HEK293T (cell line): ENCODE measurements at regions not wholly inside any gene's neighbourhood (a gene's known extent, or its start where the extent isn't known, plus 50 kb on each side); places are given as distances from the start of the nearest gene placed in this dataset.

Source experiments
- CTCF ChIA-PET: fragments of 350-600 bp; formaldehyde crosslinking; extraction: SDS; loops from one replicate; lab custom pipeline; 2021; ENCODE audit warnings: antibody characterized with exemption, inconsistent platforms; lab: Yijun Ruan, JAX
- POLR2A ChIA-PET: fragments of 350-600 bp; formaldehyde crosslinking; extraction: SDS; loops from one replicate; lab custom pipeline; 2020; ENCODE audit warnings: antibody characterized with exemption, inconsistent platforms; lab: Yijun Ruan, JAX
- DNase-seq: peaks from one replicate; pipeline ENCODE4 v3.0.0; 2012; ENCODE audit warnings: mixed read lengths; ENCODE audit errors: extremely low spot score
- ARNT ChIP-seq: fragments of 450-650 bp; IDR thresholded peaks from 2 replicates; pipeline ENCODE4 v1.6.1; 2017; ENCODE audit warnings: mild to moderate bottlenecking
- BHLHE40 ChIP-seq: fragments of 450-650 bp; IDR thresholded peaks from 2 replicates; pipeline ENCODE4 v1.6.1; 2016; ENCODE audit warnings: mild to moderate bottlenecking, moderate library complexity, borderline replicate concordance
- CTBP1 ChIP-seq: fragments of 450-650 bp; IDR thresholded peaks from 2 replicates; pipeline ENCODE4 v1.6.1; 2016; ENCODE audit warnings: borderline replicate concordance
- ELF4 ChIP-seq: fragments of 450-650 bp; IDR thresholded peaks from 2 replicates; pipeline ENCODE4 v1.6.1; 2017; ENCODE audit warnings: antibody characterized with exemption
- FOXA1 ChIP-seq: fragments of 450-650 bp; IDR thresholded peaks from 2 replicates; pipeline ENCODE4 v1.6.1; 2016; ENCODE audit warnings: mild to moderate bottlenecking
- FOXK2 ChIP-seq: fragments of 450-650 bp; IDR thresholded peaks from 2 replicates; pipeline ENCODE4 v1.6.1; 2016; ENCODE audit warnings: mild to moderate bottlenecking
- FOXM1 ChIP-seq: fragments of 450-650 bp; IDR thresholded peaks from 2 replicates; pipeline ENCODE4 v1.6.1; 2017; ENCODE audit warnings: mild to moderate bottlenecking, borderline replicate concordance
- HDGF ChIP-seq: fragments of 450-650 bp; IDR thresholded peaks from 2 replicates; pipeline ENCODE4 v1.6.1; 2017; ENCODE audit warnings: antibody characterized with exemption, borderline replicate concordance
- L3MBTL2 ChIP-seq: fragments of 450-650 bp; conservative IDR thresholded peaks from 2 replicates; pipeline ENCODE4 v1.6.1; 2016; ENCODE audit warnings: mild to moderate bottlenecking
- LEF1 ChIP-seq: fragments of 450-650 bp; IDR thresholded peaks from 2 replicates; pipeline ENCODE4 v1.6.1; 2017; ENCODE audit warnings: mild to moderate bottlenecking, borderline replicate concordance
- NFRKB ChIP-seq: fragments of 450-650 bp; IDR thresholded peaks from 2 replicates; pipeline ENCODE4 v1.6.1; 2016; ENCODE audit warnings: mild to moderate bottlenecking, moderate library complexity
- SP1 ChIP-seq: fragments of 450-650 bp; IDR thresholded peaks from 2 replicates; pipeline ENCODE4 v1.6.1; 2017
- SUZ12 ChIP-seq: fragments of 450-650 bp; IDR thresholded peaks from 2 replicates; pipeline ENCODE4 v1.6.1; 2016; ENCODE audit warnings: mild to moderate bottlenecking
- TARDBP ChIP-seq: fragments of 450-650 bp; IDR thresholded peaks from 2 replicates; pipeline ENCODE4 v1.6.1; 2016
- ZNF384 ChIP-seq: fragments of 450-650 bp; IDR thresholded peaks from 2 replicates; pipeline ENCODE4 v1.6.1; 2016
- TF ChIP-seq, protein P1 (sequence below): fragments of 450-650 bp; IDR thresholded peaks from 2 replicates; pipeline ENCODE4 v1.6.1; 2016

DNA sequence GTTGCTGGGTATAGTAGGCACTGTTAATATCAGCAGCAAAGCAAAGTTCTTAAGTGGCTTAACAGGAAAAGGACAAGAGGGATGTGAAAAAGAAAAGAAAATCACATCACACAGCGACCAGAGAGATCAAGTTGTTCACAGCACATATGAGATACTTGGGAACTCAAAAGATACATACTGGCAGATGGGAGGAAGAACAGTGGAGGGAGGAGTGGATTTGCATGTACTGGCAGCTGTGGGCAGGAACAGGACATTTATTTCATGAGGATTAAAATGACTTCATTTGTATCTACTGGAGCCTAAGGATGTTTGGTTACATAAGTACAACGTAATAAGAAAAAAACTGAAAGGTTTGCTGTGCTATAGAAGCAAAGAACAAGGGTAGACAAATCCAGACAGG is 136.5 kb upstream of the IFNG-AS1 start:
- ChIA-PET CTCF (no interaction called here), POLR2A (no interaction called here)

DNA sequence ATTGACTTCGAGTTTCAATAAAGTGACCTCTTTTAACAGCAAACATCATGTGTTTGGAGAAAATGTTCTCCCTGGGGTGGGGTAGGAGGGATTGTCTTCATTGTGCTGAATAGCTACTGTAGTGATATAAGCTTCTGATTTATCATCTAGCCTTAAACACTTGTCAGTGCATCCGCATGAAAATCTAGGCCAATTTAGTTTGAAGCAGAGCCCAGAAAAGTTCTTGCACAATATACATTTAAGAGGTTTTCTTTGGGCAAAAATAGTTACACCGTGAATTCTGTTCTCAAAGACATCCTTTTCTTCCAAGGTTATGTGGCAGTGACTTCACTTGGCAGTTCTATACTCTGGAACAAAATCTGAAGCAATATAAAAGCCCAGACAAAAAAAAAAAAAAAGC is 136.0 kb upstream of the IFNG-AS1 start:
- no peak for DNase-seq
- TF ChIP-seq SP1 (no peak), TARDBP (no peak), LEF1 (no peak), NFRKB (no peak)
- TF ChIP-seq, protein P1, sequence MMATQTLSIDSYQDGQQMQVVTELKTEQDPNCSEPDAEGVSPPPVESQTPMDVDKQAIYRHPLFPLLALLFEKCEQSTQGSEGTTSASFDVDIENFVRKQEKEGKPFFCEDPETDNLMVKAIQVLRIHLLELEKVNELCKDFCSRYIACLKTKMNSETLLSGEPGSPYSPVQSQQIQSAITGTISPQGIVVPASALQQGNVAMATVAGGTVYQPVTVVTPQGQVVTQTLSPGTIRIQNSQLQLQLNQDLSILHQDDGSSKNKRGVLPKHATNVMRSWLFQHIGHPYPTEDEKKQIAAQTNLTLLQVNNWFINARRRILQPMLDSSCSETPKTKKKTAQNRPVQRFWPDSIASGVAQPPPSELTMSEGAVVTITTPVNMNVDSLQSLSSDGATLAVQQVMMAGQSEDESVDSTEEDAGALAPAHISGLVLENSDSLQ, result no peak
- ChIA-PET POLR2A (no interaction called here), CTCF (no interaction called here)

More for the DNA sequence above, 136.5 kb upstream of the IFNG-AS1 start:
- no peak for TF ChIP-seq ZNF384
- TF ChIP-seq SUZ12, result no peak
- TF ChIP-seq ELF4, result no peak
- TF ChIP-seq, protein P1, result no peak
- TF ChIP-seq NFRKB, result no peak
- no peak for TF ChIP-seq FOXK2
- TF ChIP-seq ARNT, result no peak
- TF ChIP-seq TARDBP, result no peak
- no peak for TF ChIP-seq CTBP1
- TF ChIP-seq HDGF, result no peak
- no peak for TF ChIP-seq L3MBTL2
- no peak for TF ChIP-seq SP1
- TF ChIP-seq FOXA1, result no peak
- DNase-seq, result no peak

DNA sequence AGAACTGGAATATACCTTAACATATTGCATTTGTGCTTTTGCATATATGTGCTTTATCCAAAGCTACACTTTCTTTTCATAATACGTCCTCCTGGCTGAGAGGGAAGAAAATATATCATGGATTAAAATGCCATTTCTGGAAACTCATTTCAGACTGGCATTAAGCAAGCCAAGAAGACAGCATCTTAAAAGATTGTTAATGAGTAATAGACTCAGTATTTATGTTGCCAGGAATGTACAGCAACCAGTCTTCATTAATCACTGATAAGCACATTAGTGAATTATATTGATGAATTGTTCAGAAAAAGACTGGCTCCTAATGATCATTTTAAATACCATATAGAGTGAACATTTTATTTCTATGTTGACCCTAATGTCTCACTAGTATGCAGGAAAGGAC is 134.9 kb upstream of the IFNG-AS1 start:
- POLR2A ChIA-PET, result no interaction called here
- TF ChIP-seq FOXK2, result no peak
- no peak for TF ChIP-seq TARDBP
- TF ChIP-seq HDGF, result no peak
- TF ChIP-seq ELF4, result no peak
- TF ChIP-seq LEF1, result no peak
- no peak for TF ChIP-seq NFRKB
- TF ChIP-seq FOXA1, result no peak
- TF ChIP-seq SP1, result no peak
- TF ChIP-seq SUZ12, result no peak
- TF ChIP-seq, protein P1, result no peak
- TF ChIP-seq ZNF384, result no peak
- no peak for TF ChIP-seq L3MBTL2
- CTCF ChIA-PET, result no interaction called here
- DNase-seq, result no peak

- no peak for TF ChIP-seq ELF4
- TF ChIP-seq ARNT, result no peak
- TF ChIP-seq FOXA1, result no peak
- TF ChIP-seq SP1, result no peak
- DNase-seq, result no peak
- ChIA-PET CTCF (no interaction called here), POLR2A (no interaction called here)
These were observed 134.1 kb upstream of the IFNG-AS1 start for GRCh38 chr12:67855103-67855502.

DNA sequence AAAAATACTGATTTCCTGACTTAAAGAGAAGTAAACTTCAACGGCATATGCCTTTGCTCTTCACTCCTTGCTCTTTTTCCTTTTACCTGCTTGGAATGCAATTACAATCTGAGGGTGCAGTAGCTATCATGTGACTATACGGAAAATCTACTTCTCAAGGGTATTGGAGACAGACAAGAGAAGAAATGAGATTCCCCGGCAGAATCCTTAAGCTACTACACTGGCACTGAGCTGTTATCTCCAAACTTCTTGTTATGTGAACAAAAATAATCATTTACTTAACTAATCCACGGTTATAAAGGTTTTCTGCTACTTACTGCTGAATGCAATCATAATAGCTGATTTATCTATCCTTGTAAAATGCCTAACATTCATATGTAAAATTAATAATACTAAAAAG is 118.0 kb upstream of the IFNG-AS1 start:
- POLR2A ChIA-PET, result no interaction called here
- no peak for DNase-seq
- TF ChIP-seq SUZ12, result no peak
- TF ChIP-seq ZNF384, result no peak
- no peak for TF ChIP-seq NFRKB
- no peak for TF ChIP-seq LEF1
- TF ChIP-seq FOXA1, result no peak
- TF ChIP-seq L3MBTL2, result no peak
- TF ChIP-seq CTBP1, result no peak
- TF ChIP-seq TARDBP, result no peak
- TF ChIP-seq BHLHE40, result no peak
- TF ChIP-seq, protein P1, result no peak
- no peak for TF ChIP-seq FOXM1
- TF ChIP-seq HDGF, result no peak
- TF ChIP-seq ARNT, result no peak
- no peak for TF ChIP-seq ELF4
- TF ChIP-seq SP1, result no peak
- no peak for TF ChIP-seq FOXK2
- CTCF ChIA-PET, result no interaction called here

DNA sequence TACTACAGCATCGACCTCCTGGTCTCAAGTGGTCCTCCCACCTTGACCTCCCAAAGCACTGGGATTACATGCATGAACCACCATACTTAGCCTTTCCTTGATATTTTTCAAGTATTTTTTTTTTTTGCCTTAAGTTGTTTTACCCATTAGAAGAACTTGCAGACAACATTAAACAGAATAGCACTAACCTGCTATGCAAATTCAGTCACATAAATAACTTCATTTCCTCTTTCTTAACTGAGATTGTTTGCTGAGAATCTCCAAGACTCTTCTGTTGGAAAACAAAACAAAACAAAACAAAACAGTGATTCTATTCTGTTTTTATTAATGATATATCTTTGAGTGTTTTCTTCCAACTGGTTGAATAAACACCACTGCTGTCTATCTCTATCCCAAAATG is 115.9 kb upstream of the IFNG-AS1 start:
- ChIA-PET POLR2A (no interaction called here), CTCF (interaction anchor here (0.7 kb wide), 1 partner anchor 1630 kb away, joined by 3 read pairs; no protein-coding TSS in a partner anchor)
- no peak for DNase-seq
- no peak for TF ChIP-seq ARNT
- TF ChIP-seq TARDBP, result no peak
- no peak for TF ChIP-seq FOXA1
- TF ChIP-seq, protein P1, result no peak
- no peak for TF ChIP-seq HDGF
- no peak for TF ChIP-seq CTBP1
- TF ChIP-seq L3MBTL2, result no peak
- TF ChIP-seq FOXM1, result no peak
- TF ChIP-seq FOXK2, result no peak
